Suprapubic skin (tissue), 4 donors: ENCODE measurements at regions not wholly inside any gene's neighbourhood (a gene's known extent, or its start where the extent isn't known, plus 50 kb on each side); places are given as distances from the start of the nearest gene placed in this dataset.

Source experiments
- EP300 ChIP-seq: sonication (generic); formaldehyde crosslinking; IDR thresholded peaks from one replicate; pipeline ENCODE4 v1.6.1; 2017; ENCODE audit warnings: antibody characterized with exemption
- POLR2A ChIP-seq, 2 donors: fragments of 450-650 bp; IDR thresholded peaks; one replicate each; pipeline ENCODE4 v1.6.1; 2017; ENCODE audit warnings: antibody characterized with exemption in 2 of 2, mild to moderate bottlenecking in 2 of 2, moderate library complexity in 2 of 2
- POLR2AphosphoS5 ChIP-seq, 3 donors: sonication (generic); formaldehyde crosslinking; IDR thresholded peaks; one replicate each; pipeline ENCODE4 v1.6.1; 2017; ENCODE audit warnings: antibody characterized with exemption in 3 of 3
- TF ChIP-seq, protein P1 (sequence below), 2 donors: fragments of 200-600 bp in 1 of 2; fragments of 450-650 bp in 1 of 2; sonication (generic) in 1 of 2; IDR thresholded peaks; one replicate each; pipeline ENCODE4 v1.5.1; 2016 to 2019; ENCODE audit warnings: antibody characterized with exemption in 2 of 2, mild to moderate bottlenecking in 1 of 2, moderate library complexity in 1 of 2

DNA sequence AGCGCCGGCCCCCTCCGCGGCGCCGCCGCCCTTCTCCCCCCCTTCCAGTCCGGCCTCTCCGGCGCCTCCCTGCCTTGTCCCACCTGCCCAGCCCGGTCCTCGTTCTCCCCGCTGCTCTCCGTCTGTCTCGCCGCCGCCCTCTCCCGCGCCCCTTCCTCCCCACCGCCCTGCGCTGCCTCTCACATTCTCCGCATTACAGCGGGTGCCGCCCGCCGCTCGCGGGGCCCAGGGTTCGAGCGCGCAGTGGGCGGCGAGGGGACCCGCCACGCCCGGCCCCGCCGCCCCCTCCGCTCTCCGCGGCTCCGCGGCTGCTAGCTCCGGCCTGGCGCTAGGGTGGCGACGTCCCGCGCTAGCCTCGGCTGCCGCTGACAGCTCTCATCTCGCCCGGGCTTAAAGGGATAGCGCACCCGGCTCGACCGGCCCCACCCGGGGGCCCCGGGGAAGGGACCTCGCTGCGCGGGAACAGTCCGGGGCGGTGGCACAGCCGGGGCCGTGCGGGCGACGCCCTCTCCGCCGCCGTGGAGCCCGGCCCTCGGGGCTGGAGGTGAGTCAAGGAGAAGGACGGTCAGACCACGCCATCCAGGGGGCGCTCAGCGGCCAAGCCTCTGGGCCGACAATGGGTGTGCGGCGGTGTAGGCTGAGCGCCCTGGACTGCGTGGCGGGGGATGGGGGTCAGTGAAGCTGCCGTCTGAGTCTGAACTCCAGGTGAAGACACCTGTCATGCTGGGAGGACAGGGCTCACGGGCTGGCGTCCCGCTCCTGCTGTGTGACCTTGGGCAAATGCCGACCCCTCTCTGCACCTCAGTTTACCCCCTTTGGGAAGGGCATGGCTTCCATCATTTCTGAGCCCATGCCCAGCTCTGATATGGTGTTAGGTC, 187.4 kb upstream of the LINGO1 start:
- TF ChIP-seq, protein P1, sequence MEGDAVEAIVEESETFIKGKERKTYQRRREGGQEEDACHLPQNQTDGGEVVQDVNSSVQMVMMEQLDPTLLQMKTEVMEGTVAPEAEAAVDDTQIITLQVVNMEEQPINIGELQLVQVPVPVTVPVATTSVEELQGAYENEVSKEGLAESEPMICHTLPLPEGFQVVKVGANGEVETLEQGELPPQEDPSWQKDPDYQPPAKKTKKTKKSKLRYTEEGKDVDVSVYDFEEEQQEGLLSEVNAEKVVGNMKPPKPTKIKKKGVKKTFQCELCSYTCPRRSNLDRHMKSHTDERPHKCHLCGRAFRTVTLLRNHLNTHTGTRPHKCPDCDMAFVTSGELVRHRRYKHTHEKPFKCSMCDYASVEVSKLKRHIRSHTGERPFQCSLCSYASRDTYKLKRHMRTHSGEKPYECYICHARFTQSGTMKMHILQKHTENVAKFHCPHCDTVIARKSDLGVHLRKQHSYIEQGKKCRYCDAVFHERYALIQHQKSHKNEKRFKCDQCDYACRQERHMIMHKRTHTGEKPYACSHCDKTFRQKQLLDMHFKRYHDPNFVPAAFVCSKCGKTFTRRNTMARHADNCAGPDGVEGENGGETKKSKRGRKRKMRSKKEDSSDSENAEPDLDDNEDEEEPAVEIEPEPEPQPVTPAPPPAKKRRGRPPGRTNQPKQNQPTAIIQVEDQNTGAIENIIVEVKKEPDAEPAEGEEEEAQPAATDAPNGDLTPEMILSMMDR (IDR thresholded peaks at IDR 0.05): no peak
- TF ChIP-seq POLR2AphosphoS5 (IDR thresholded peaks at IDR 0.05) (no peak), POLR2A (IDR thresholded peaks at IDR 0.05) (no peak), EP300 (no peak)
